Calu3 (cell line): ENCODE measurements at regions not wholly inside any gene's neighbourhood (a gene's known extent, or its start where the extent isn't known, plus 50 kb on each side); places are given as distances from the start of the nearest gene placed in this dataset.
"Not testable (repeated sequence)": the region's sequence is repeated elsewhere in the genome, so short reads cannot be mapped to it uniquely, and the experiment has no call there.

Experiments used
- BruUV-seq: library from RNA; stranded (reverse); fragments of 400-500 nt; replicated peaks from 2 replicates; lab custom pipeline; 2021; lab: Mats Ljungman, UMichigan
- CTCF ChIA-PET: fragments of 300-600 bp; sonication (Branson Sonifier 250); formaldehyde crosslinking; loops from one replicate; lab custom pipeline; 2022; ENCODE audit warnings: antibody characterized with exemption; lab: Charles Lee
- DNase-seq: peaks from one replicate; pipeline ENCODE4 v3.0.0; 2022
- H3K27ac Mint-ChIP-seq: one replicate; pipeline ENCODE4 v1.8.0; 2022; ENCODE audit warnings: mixed read lengths; ENCODE audit not compliant: unreplicated experiment
- H3K27me3 Mint-ChIP-seq: one replicate; pipeline ENCODE4 v1.8.0; 2022; ENCODE audit warnings: mixed read lengths; ENCODE audit not compliant: unreplicated experiment
- H3K36me3 Mint-ChIP-seq: one replicate; pipeline ENCODE4 v1.8.0; 2022; ENCODE audit warnings: mild to moderate bottlenecking, moderate library complexity, mixed read lengths; ENCODE audit not compliant: insufficient read depth, unreplicated experiment
- H3K4me1 Mint-ChIP-seq: one replicate; pipeline ENCODE4 v1.8.0; 2022; ENCODE audit warnings: mild to moderate bottlenecking, low read depth, mixed read lengths; ENCODE audit not compliant: unreplicated experiment
- H3K4me3 Mint-ChIP-seq: one replicate; pipeline ENCODE4 v1.8.0; 2022; ENCODE audit warnings: mild to moderate bottlenecking, low read depth, moderate library complexity, mixed read lengths; ENCODE audit not compliant: unreplicated experiment
- H3K9me3 Mint-ChIP-seq: one replicate; pipeline ENCODE4 v1.8.0; 2022; ENCODE audit warnings: low read depth, mixed read lengths; ENCODE audit not compliant: unreplicated experiment
- CTCF ChIP-seq: fragments of 200-600 bp; IDR thresholded peaks from one replicate; pipeline ENCODE4 v1.8.0; 2022; ENCODE audit warnings: antibody characterized with exemption; ENCODE audit not compliant: unreplicated experiment
- intact Hi-C: fragments of 100-400 bp; cut with micrococcal nuclease; formaldehyde crosslinking; loops from one replicate; pipeline ENCODE4 v1.10.0; 2022; ENCODE audit not compliant: unreplicated experiment

DNA sequence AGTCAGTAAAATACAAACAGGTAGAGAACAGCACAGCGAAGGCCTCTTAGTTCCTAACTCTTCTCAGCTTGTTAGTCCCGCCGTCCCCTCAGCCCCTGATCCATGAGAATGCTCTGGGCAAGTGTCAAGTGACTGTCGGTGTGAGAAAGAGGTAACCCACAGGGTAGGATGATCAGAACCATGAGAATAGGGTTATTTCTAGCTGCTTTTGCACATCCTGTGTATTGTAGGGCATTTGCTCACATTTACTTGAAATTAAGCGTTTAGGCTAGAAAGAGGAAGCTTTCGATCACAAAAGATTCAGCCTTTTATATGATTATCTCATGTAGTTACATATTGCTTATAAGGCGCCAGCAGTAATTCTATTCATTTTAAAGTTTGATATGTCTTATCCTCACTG, 103.0 kb upstream of the PDE10A start:
- Mint-ChIP-seq H3K27ac (no peak overlapping the region), H3K4me3 (no peak overlapping the region), H3K9me3 (peaks cover 3% of the 10 kb centered on the region), H3K36me3 (no peaks in the 10 kb centered on the region), H3K27me3 (no peaks in the 10 kb centered on the region), H3K4me1 (no peaks in the 10 kb centered on the region)
- BruUV-seq, result no TSS peak
- CTCF ChIA-PET, result no interaction called here
- no peak for TF ChIP-seq CTCF
- DNase-seq, result no peak
- intact Hi-C loops, result no loop called here

GRCh38 chr6:165765256-165765655, 102.2 kb upstream of the PDE10A start:
- H3K9me3 Mint-ChIP-seq, BruUV-seq, H3K36me3 Mint-ChIP-seq, H3K4me1 Mint-ChIP-seq, H3K27me3 Mint-ChIP-seq, intact Hi-C loops, CTCF ChIA-PET, H3K27ac Mint-ChIP-seq, DNase-seq, H3K4me3 Mint-ChIP-seq: not testable (repeated sequence)

GRCh38 chr6:165762876-165763275, 99.8 kb upstream of the PDE10A start:
- H3K9me3 Mint-ChIP-seq, result peaks cover 3% of the 10 kb centered on the region
- no peaks in the 10 kb centered on the region for H3K36me3 Mint-ChIP-seq
- intact Hi-C loops, result no loop called here
- H3K27me3 Mint-ChIP-seq, result no peaks in the 10 kb centered on the region
- BruUV-seq, result no TSS peak
- DNase-seq, result no peak
- TF ChIP-seq CTCF, result no peak
- CTCF ChIA-PET, result no interaction called here
- no peak overlapping the region for H3K4me3 Mint-ChIP-seq
- no peak overlapping the region for H3K27ac Mint-ChIP-seq
- H3K4me1 Mint-ChIP-seq, result no peaks in the 10 kb centered on the region

DNA sequence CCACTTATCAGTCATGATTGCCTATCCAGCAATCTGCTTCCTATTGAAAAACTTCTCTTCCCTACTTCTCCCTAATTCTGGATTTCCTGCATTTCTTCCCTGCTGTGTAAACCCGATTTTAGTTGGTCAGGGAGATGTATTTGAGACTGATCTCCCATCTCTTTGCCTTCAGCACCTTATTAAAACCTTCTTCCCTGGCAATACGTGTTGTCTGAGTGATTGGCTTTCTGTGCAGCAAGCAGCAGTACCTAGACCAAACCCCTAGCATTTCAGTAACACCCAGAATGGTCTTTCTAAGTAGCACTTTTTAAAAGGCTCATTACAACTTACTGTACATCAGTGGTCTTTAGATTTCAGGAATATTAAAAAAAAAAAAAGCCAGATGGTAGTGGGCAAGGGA, 99.1 kb upstream of the PDE10A start:
- H3K27ac Mint-ChIP-seq, result no peak overlapping the region
- intact Hi-C loops, result no loop called here
- H3K36me3 Mint-ChIP-seq, result no peaks in the 10 kb centered on the region
- TF ChIP-seq CTCF, result no peak
- peaks cover 3% of the 10 kb centered on the region for H3K9me3 Mint-ChIP-seq
- H3K27me3 Mint-ChIP-seq, result no peaks in the 10 kb centered on the region
- no peaks in the 10 kb centered on the region for H3K4me1 Mint-ChIP-seq
- CTCF ChIA-PET, result no interaction called here
- H3K4me3 Mint-ChIP-seq, result no peak overlapping the region
- no peak for DNase-seq
- BruUV-seq, result no TSS peak

DNA sequence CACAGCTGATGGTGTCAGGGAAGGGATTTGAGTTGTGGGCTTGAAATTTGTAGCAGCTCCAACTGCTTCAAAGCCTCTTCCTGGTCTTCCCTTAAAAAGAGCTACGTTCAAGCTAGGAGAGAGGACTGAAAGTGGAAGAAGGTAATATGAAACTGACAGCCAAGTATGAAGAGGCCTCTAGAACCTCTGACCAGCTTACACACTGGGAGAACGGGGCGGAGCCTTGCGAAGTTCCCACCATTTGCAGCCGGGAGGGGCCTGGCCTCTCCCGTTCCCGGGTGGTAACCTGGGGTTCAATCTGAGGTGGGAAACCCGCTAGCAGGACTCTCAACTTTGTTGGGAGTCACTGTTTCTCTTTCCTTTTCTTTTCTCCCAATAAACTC, 97.8 kb upstream of the PDE10A start:
- Mint-ChIP-seq H3K36me3 (no peaks in the 10 kb centered on the region), H3K4me3 (no peak overlapping the region), H3K4me1 (no peaks in the 10 kb centered on the region), H3K27me3 (no peaks in the 10 kb centered on the region), H3K9me3 (peaks cover 3% of the 10 kb centered on the region), H3K27ac (no peak overlapping the region)
- CTCF ChIA-PET, result no interaction called here
- no TSS peak for BruUV-seq
- no peak for TF ChIP-seq CTCF
- intact Hi-C loops, result no loop called here
- DNase-seq, result no peak
